Kidney (tissue), 13 donors: ENCODE measurements at regions not wholly inside any gene's neighbourhood (a gene's known extent, or its start where the extent isn't known, plus 50 kb on each side); places are given as distances from the start of the nearest gene placed in this dataset.

ENCODE experiments used
- DNase-seq, 5 donors: peaks; one replicate each; pipeline ENCODE4 v3.0.0-alpha.2; 2013 to 2020
- FAIRE-seq: peaks from 2 replicates; lab custom pipeline; 2012; peaks lifted over from hg19 to GRCh38; lab: Jason Lieb, UNC
- H3K27ac ChIP-seq, 2 donors: one replicate each; pipeline ENCODE4 v1.7.0; 2013; ENCODE audit warnings: low read depth in 2 of 2, low read length in 2 of 2, inconsistent platforms in 1 of 2
- H3K27me3 ChIP-seq: one replicate; pipeline ENCODE4 v1.7.1; 2013; ENCODE audit warnings: low read length, inconsistent platforms; ENCODE audit not compliant: control insufficient read depth, insufficient read depth
- H3K36me3 ChIP-seq, 3 donors: one replicate each; pipeline versions ENCODE4 v1.7.0 to v1.7.1; 2013; ENCODE audit warnings: low read length in 3 of 3, control low read depth in 1 of 3, inconsistent platforms in 1 of 3; ENCODE audit not compliant: insufficient read depth in 3 of 3, control insufficient read depth in 2 of 3
- H3K4me1 ChIP-seq, 3 donors: one replicate each; pipeline versions ENCODE4 v1.7.0 to v1.7.1; 2013; ENCODE audit warnings: low read length in 3 of 3, inconsistent platforms in 1 of 3, low read depth in 1 of 3; ENCODE audit not compliant: control insufficient read depth in 2 of 3, insufficient read depth in 2 of 3
- H3K4me3 ChIP-seq, 3 donors: one replicate each; pipeline versions ENCODE4 v1.7.0 to v1.8.1; 2013; ENCODE audit warnings: low read length in 3 of 3, control low read depth in 1 of 3, inconsistent platforms in 1 of 3
- H3K9ac ChIP-seq, 3 donors: one replicate each; pipeline versions ENCODE4 v1.7.0 to v1.7.1; 2013; ENCODE audit warnings: low read length in 3 of 3, control low read depth in 1 of 3, inconsistent platforms in 1 of 3
- H3K9me3 ChIP-seq, 3 donors: one replicate each; pipeline versions ENCODE4 v1.7.0 to v1.7.1; 2013; ENCODE audit warnings: low read length in 3 of 3, control low read depth in 1 of 3, inconsistent platforms in 1 of 3; ENCODE audit not compliant: control insufficient read depth in 2 of 3, insufficient read depth in 1 of 3
- intact Hi-C: fragments of 100-400 bp; cut with DNase I; formaldehyde crosslinking; loops from one replicate; pipeline ENCODE4 v1.11.1; 2022
- TF ChIP-seq, protein P1 (sequence below): IDR thresholded peaks from 3 replicates; pipeline ENCODE4 v1.5.1; 2012; ENCODE audit warnings: mild to moderate bottlenecking, moderate library complexity, borderline replicate concordance; ENCODE audit not compliant: insufficient read depth; ENCODE audit errors: extremely low read depth
- donor health status: control.
- donor health status: control.
- donor health status: control.
- donor health status: control.
- donor health status: control.
- donor health status: DM: yes; HTN: yes; CAD: no.
- donor health status: Normal renal cell carcinoma (clear cell type).

DNA sequence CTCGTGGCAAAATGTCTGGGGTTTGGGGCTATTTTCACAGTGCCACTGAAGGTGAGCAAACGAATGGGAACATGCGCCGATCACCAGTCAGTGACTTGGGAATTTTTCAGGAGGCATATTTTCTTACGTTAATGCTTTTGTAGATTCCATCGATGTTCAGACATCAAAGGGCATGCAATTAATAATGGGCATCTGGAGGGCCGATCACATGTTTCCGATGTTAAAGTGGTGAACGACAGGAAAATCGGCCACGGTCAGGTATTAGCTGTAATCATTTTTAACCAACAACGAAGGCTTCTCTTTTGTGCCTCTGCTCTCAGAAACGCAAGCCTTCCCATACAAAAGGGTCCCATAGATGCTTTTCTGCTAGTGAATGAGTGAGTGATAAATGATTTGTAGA, 155.0 kb upstream of the PITX1 start:
- FAIRE-seq (no peak), DNase-seq (no peak)
- Histone ChIP-seq H3K4me1 (peaks cover 0 to 4% (median 0%) of the 10 kb centered on the region in 3 donors), H3K27ac (no peak overlapping the region), H3K9me3 (no peaks in the 10 kb centered on the region), H3K27me3 (peaks cover 11% of the 10 kb centered on the region), H3K36me3 (no peaks in the 10 kb centered on the region), H3K4me3 (no peak overlapping the region), H3K9ac (no peak overlapping the region)
- intact Hi-C loops, result no loop called here
- TF ChIP-seq, protein P1, sequence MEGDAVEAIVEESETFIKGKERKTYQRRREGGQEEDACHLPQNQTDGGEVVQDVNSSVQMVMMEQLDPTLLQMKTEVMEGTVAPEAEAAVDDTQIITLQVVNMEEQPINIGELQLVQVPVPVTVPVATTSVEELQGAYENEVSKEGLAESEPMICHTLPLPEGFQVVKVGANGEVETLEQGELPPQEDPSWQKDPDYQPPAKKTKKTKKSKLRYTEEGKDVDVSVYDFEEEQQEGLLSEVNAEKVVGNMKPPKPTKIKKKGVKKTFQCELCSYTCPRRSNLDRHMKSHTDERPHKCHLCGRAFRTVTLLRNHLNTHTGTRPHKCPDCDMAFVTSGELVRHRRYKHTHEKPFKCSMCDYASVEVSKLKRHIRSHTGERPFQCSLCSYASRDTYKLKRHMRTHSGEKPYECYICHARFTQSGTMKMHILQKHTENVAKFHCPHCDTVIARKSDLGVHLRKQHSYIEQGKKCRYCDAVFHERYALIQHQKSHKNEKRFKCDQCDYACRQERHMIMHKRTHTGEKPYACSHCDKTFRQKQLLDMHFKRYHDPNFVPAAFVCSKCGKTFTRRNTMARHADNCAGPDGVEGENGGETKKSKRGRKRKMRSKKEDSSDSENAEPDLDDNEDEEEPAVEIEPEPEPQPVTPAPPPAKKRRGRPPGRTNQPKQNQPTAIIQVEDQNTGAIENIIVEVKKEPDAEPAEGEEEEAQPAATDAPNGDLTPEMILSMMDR, result no peak

DNA sequence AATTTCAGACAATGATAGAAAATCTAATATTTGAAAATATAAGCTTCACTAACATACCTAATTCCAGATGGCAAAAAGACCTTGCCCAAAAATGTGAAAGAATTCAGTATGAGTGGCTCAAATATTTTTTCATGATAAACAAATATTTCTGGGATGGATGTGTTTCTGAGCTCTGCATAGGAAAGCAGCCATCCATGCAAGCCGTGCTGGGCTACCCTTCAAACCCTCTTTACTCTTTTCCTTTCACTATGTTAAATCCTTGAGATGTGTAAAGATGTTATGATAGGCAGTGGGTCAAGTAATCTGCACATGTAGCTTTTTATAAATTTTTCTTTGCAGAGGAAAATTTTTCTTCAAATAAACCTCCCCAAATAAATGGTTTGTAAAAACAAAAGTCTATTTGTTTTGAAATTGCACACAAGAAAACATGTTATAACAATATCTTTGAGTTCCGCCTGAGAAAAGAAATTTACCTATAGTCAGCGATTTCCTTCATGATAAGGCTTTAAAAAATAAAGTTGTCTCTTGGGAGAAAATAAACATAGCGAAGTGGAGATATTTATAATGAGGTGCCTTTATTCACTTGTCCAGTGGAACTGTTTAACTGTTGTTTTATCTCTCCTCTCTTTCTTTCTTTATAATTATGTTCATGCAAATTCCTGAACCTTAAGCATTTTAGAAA, 154.3 kb upstream of the PITX1 start:
- Histone ChIP-seq H3K4me3 (no peak overlapping the region), H3K9me3 (no peaks in the 10 kb centered on the region), H3K27me3 (peaks cover 11% of the 10 kb centered on the region), H3K4me1 (peaks cover 0 to 4% (median 0%) of the 10 kb centered on the region in 3 donors), H3K9ac (no peak overlapping the region), H3K27ac (no peak overlapping the region), H3K36me3 (no peaks in the 10 kb centered on the region)
- FAIRE-seq (no peak), DNase-seq (no peak)
- TF ChIP-seq, protein P1, result no peak
- intact Hi-C loops, result no loop called here

DNA sequence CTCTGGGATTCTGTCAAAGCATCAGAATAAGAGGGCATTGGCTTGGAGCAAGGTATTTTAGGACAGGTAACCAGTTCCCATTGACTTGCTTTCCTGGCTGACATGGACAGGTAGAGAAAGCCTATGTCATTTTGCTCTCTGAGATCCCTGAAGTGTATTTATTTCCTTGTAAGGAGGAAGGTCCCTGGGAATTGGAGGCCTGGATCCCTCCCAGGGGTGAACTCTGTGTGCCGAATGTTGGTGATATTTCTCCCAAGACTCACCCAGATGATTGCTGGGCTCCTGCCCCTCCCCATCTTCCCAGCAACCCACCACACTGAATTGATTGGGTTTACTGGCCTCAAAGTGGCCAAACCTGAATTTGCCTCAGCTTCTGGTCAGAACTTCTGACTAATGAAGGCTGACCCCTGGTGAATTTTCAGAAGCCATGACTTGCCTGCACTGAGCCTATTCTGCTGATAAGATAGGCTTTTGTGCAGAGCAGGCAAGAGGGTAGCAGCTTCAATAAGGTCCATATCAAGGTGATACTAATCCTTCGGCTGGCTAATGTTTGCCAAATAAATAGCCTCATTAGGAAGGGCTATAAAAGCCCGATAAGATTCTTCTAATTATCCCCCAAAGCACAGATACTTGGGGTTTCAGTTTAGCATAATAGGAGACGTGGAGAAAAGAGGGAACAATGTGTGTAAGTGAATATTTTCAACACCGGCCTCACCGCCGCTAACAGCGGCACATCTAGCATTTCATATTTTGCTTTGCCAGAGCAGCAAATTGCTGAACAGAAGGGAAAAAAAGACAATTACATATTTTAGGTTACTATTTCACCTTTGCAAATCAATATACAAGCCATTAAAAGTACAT, 152.9 kb upstream of the PITX1 start:
- intact Hi-C loops, result no loop called here
- Histone ChIP-seq H3K27me3 (peaks cover 3% of the 10 kb centered on the region), H3K4me3 (no peak overlapping the region), H3K36me3 (no peaks in the 10 kb centered on the region), H3K27ac (no peak overlapping the region), H3K9ac (no peak overlapping the region), H3K9me3 (no peaks in the 10 kb centered on the region), H3K4me1 (peaks cover 0 to 4% (median 0%) of the 10 kb centered on the region in 3 donors)
- DNase-seq (no peak), FAIRE-seq (no peak)
- TF ChIP-seq, protein P1, result no peak
